Right ventricle myocardium inferior (tissue), 1 donor: ENCODE measurements at regions not wholly inside any gene's neighbourhood (a gene's known extent, or its start where the extent isn't known, plus 50 kb on each side); places are given as distances from the start of the nearest gene placed in this dataset.

Source experiments
- ATAC-seq: fragments of 200-7000 bp; cut with Tn5 transposase; one replicate; pipeline ENCODE4 v1.9.1; 2020; ENCODE audit warnings: mild to moderate bottlenecking, moderate library complexity
- DNase-seq: peaks from one replicate; pipeline ENCODE4 v3.0.0; 2021; ENCODE audit errors: missing footprints
- intact Hi-C: fragments of 100-400 bp; cut with DNase I; formaldehyde crosslinking; loops from one replicate; pipeline ENCODE4 v1.11.0; 2022
- donor health status: DM: no; HTN: yes; CAD: no; lungs with severe emphysema.

- DNase-seq (no peak), ATAC-seq (peak; percentile 81)
- intact Hi-C loops: loop anchor here (5.0 kb wide), 2 partner anchors 619 to 779 kb away; no protein-coding TSS in a partner anchor
Measured at GRCh38 chr6:23446469-23446967, 679.5 kb upstream of the NRSN1 start.

- ATAC-seq: no peak
- intact Hi-C loops: loop anchor here (5.0 kb wide), 2 partner anchors 620 to 780 kb away; no protein-coding TSS in a partner anchor
- DNase-seq: no peak
Measured at GRCh38 chr6:23447731-23448130, 678.3 kb upstream of the NRSN1 start.

- ATAC-seq (no peak), DNase-seq (no peak)
- intact Hi-C loops: loop anchor here (5.0 kb wide), 2 partner anchors 621 to 781 kb away; no protein-coding TSS in a partner anchor
Measured at GRCh38 chr6:23448281-23448680, 677.7 kb upstream of the NRSN1 start.

GRCh38 chr6:23454080-23454976 lies 671.7 kb upstream of the NRSN1 start:
- intact Hi-C loops: no loop called here
- ATAC-seq (no peak), DNase-seq (no peak)

DNA sequence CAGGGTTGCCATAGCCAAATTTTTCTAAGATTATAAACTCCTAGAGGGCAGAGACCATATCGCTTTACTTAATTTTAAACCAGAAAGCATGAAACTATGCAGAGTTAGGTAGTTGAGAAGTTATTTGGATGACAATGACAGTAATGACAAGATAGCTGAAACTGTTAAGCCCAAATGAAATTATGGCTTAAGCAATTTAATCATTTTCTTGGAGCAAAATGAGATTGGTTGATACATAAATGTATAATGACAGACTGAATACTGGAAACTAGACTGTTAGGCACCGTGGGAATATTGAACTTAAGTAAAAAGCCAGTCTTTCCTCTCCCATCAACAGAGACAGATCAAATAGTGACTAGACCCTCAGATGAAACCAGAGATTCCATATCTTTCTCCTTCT lies 670.3 kb upstream of the NRSN1 start:
- DNase-seq (no peak), ATAC-seq (no peak)
- intact Hi-C loops: no loop called here

DNA sequence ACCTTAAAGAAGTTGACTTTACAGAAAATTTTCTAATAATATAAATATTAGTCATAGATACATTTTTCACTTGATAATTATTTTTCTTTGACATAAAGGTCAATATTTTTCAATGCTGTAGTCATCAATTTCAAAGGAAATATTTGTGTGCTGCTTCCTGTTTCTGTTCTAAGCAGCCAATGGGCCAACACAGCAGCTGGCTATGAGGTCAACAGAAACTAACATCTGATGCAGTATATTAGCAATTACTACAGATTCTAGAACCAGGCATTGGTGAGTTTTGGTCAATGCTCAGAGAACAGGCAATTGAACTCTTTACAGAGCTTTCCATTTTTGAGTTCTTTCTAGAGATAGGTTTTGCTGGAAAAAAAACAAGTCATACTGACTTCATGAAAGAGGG lies 669.6 kb upstream of the NRSN1 start:
- intact Hi-C loops: no loop called here
- DNase-seq: no peak
- no peak for ATAC-seq

DNA sequence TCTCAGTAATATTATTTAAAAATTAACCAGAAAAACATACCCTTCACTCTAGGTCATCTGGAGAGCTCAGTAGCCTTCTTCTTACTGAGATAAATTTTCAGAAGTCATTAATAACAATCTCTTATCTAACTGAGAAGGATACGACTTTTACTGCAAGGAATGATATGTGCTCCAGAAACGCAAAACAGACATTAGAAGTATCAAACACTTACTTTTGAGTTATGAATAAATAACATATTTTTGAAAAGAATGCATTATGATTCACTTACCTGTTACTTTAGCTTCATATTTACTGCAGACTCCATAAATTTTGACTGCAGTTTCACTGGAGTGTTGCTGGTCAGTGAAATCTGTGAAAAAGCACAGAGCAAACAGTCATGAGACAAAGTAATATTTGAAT lies 668.7 kb upstream of the NRSN1 start:
- ATAC-seq: no peak
- no peak for DNase-seq
- intact Hi-C loops: no loop called here

DNA sequence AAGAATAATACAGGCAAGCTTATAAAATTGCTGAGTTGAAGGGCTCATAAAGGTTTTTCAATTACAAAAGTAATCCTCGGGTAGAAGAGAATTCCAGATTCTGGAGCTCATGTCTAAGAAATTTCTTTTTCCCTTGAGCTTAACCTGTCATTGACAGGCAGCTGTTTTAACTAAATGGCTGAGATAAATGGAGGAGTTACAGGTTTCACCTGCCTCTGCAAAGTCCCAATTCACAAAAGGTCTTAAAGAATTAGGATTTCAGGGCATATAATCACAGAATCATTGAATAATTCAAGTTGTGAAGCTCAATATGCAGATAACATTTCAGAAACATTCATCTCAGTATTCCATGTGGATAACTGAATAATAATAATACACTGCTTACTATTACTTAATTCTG lies 660.1 kb upstream of the NRSN1 start:
- ATAC-seq (no peak), DNase-seq (no peak)
- intact Hi-C loops: no loop called here

DNA sequence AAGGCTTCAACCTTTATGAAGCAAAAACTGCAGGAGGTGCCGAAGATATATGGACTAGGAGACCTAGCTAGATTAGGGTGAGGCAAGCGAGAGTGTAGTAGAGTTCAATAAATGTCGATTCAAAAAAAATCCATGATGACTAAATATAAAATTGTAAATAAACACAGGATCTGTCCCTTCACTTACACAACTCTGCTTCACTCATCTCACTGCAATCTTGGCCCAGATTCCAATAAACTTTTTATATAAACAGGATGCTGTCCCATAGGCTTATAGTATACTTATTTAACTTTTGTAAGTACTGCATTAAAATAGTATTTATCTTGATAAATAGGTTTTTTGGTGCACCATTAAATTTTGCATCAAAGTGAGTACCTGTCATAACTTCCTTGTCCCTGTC lies 648.4 kb upstream of the NRSN1 start:
- ATAC-seq (no peak), DNase-seq (no peak)
- intact Hi-C loops: no loop called here

DNA sequence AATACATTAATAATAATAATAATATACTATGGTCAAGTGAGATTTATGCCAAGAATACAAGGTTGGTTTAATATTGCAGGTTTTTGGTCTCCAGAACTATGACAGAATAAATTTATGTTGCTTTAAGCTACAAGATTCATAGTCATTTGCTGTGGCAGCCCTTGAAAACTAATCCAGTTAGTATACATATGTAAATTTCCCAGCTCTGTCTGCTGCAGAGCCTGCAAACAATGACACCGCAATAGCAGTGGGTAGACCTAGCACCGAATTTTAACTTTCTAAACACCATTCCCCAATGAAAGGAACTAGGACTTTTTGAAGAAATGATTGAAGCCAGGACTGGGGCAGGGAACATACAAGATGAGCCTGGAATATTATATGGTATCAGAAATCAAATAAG lies 647.7 kb upstream of the NRSN1 start:
- no peak for ATAC-seq
- intact Hi-C loops: no loop called here
- no peak for DNase-seq

DNA sequence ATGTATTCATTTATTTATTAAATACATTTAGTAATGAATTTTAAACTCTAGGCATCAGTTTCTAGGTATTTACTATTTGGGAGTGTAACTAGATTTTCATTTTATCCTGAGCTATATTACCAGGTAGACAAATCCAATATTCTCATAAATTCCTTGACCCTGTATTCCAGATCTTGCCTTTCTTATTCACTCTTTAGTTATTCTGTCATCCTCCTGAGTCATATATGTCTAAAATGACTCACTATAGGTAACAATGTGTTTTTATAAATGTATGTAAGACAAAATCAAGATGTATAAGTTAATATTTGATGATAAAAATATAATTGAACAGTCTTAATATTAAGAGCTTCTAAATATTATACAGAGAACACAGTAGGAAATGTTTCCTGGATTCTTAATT lies 642.1 kb upstream of the NRSN1 start:
- intact Hi-C loops: no loop called here
- DNase-seq (no peak), ATAC-seq (no peak)

- DNase-seq (no peak), ATAC-seq (no peak)
- intact Hi-C loops: no loop called here
Measured at GRCh38 chr6:23494367-23494766, 631.6 kb upstream of the NRSN1 start.

DNA sequence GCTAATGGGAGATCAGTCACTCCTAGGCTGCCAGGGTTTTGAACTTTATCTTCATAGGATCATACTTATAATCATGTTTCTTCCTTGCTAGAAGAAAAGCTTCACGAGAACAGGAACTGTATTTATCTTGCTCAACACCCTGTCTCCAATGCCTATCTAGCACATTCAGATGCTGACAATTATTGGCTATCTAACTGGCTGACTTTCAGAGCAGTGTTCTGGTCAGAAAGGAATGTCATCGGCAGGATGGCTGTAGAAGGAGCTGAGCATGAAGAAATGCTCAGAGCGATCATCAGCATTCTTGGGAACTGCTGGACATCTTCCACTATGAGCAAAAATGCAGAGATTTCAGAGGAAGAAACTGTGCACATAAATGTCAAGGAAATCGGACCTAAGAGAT lies 628.0 kb upstream of the NRSN1 start:
- DNase-seq: no peak
- ATAC-seq: peak; percentile 31
- intact Hi-C loops: no loop called here

GRCh38 chr6:23499549-23499948 lies 626.5 kb upstream of the NRSN1 start:
- intact Hi-C loops: no loop called here
- no peak for ATAC-seq

DNA sequence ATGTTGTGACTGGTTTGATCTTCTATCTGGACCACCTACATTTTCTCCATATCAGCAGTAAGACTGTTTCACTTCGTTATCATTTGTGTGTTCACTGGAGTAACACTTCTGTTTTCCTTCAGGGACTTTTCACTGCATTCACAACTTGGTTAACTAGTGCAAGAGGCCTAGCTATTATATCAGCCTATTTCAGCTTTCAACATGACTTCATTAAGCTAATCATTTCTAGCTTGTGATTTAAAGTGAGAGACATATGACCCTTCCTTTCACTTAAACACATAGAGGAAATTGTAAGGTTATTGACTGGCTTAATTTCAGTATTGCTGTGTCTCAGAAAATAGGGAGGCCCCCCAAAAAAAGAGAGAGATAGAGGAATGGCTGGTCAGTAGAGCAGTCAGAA lies 622.8 kb upstream of the NRSN1 start:
- no peak for DNase-seq
- no peak for ATAC-seq

More at GRCh38 chr6:23499549-23499948, 626.5 kb upstream of the NRSN1 start:
- DNase-seq: no peak

DNA sequence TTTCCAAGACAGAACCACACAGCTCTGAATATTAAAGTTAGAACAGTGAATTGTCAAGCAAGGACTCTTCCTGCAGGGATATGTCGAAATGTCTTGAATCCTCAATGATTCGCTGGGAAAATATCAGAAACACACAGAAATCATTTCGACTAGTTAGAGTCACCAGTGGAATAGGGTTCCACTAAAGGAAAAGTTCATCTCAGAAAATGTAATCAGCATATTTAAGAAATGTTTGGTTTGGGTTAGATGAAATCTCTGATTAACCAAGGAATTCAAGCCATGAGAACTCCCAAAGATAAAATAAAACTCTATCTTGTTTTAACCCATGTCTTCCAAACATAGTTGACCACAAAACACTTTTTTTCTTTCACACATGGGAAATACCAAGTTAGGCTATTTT lies 621.0 kb upstream of the NRSN1 start:
- intact Hi-C loops: no loop called here
- ATAC-seq: no peak

More for the DNA sequence above, 622.8 kb upstream of the NRSN1 start:
- intact Hi-C loops: no loop called here

DNA sequence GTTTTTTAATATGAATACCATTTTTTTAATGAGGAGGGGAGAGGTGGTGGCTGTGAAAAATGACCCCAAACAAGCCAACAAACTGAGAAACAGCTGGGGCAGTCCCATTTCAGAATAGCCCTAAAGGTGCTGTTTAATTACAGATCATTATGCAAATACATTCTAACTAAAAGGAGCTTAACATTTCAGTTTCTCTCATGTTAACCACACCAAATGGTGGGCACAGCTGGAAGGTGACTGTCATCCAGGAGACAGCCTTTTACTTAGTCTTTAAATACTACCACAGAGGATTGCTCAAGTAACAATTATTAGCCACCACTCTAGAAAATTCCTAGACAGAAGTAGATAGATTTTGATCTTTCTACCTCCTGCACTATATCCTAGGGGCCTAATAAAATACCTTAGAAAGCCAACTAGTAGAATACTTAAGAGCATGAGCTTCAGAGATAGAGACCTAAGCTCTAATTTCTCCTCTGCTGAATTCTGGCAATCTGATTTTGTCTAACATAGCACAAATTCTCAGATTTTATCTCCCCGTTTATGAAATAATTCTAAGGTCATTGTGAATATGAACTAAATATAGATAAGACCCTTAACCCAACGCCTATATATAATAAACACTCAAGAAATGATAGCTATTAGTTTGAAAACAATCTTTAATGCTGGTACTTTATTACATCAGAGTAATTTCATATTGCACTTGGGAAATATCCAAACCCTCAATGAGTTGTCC lies 615.1 kb upstream of the NRSN1 start:
- ATAC-seq (no peak), DNase-seq (no peak)
- intact Hi-C loops: no loop called here

More for the DNA sequence above, 621.0 kb upstream of the NRSN1 start:
- DNase-seq: no peak

GRCh38 chr6:23511817-23512216 lies 614.2 kb upstream of the NRSN1 start:
- DNase-seq (no peak), ATAC-seq (no peak)
- intact Hi-C loops: no loop called here

DNA sequence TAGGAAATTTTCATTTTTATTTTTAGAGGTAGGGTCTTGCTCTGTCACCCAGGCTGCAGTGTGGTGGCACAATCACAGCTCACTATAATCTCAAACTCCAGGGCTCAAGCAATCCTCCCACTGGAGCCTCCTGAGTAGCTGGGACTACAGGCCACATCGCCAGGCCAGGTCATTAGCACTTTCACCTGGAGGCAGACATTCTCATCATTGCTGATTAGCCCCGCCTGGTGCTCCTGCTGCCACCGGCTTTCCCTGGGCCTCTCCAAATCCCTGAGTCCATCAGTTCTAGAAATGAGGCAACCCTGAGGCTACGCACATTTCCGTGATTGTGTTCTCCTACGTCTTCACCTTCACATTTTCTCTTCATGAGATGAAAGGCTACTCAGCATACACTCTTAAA lies 607.7 kb upstream of the NRSN1 start:
- intact Hi-C loops: no loop called here
- no peak for DNase-seq
- no peak for ATAC-seq
